GM23338 (cell line): ENCODE measurements at regions not wholly inside any gene's neighbourhood (a gene's known extent, or its start where the extent isn't known, plus 50 kb on each side); places are given as distances from the start of the nearest gene placed in this dataset.

Experiments used
- CTCF ChIP-seq, 2 experiments: fragments of 200-600 bp in 1 of 2; sonication (generic) in 1 of 2; conservative IDR thresholded peaks; 2 replicates each; pipeline versions ENCODE4 v1.5.1 to v1.6.1; 2016 to 2017; ENCODE audit warnings: antibody characterized with exemption in 2 of 2, low read depth in 2 of 2, mild to moderate bottlenecking in 2 of 2, moderate library complexity in 1 of 2
- EZH2phosphoT487 ChIP-seq: fragments of 200-600 bp; sonication (generic); IDR thresholded peaks from one replicate; pipeline ENCODE4 v1.8.1; 2018; ENCODE audit warnings: antibody characterized with exemption; ENCODE audit not compliant: unreplicated experiment
- JUNB ChIP-seq: IDR thresholded peaks from one replicate; pipeline ENCODE4 v1.6.1; 2016; ENCODE audit warnings: antibody characterized with exemption; ENCODE audit not compliant: unreplicated experiment

GRCh38 chr9:84589542-84589941 lies 80.0 kb upstream of the NTRK2 start:
- TF ChIP-seq CTCF (conservative IDR thresholded peaks at IDR 0.05; ENCODE audit: low read depth in 2 of 2) (no peak), EZH2phosphoT487 (no peak), JUNB (no peak)
